WI38 (cell line): ENCODE measurements at regions not wholly inside any gene's neighbourhood (a gene's known extent, or its start where the extent isn't known, plus 50 kb on each side); places are given as distances from the start of the nearest gene placed in this dataset.

Experiments used
- H3K4me3 ChIP-seq: 2 replicates; pipeline ENCODE4 v1.5.1; 2011; ENCODE audit warnings: low read depth, mild to moderate bottlenecking, control low read depth, low read length
- CTCF ChIP-seq: IDR thresholded peaks from 2 replicates; pipeline ENCODE4 v1.5.1; 2012; ENCODE audit warnings: low read depth, mild to moderate bottlenecking, control low read depth, low read length

- TF ChIP-seq CTCF, result no peak
Measured at GRCh38 chr10:91017198-91017597, 96.3 kb upstream of the ANKRD1 start.

GRCh38 chr10:91021901-91022300, 101.0 kb upstream of the ANKRD1 start:
- TF ChIP-seq CTCF, result no peak
- no peak overlapping the region for H3K4me3 ChIP-seq

More at GRCh38 chr10:91017198-91017597, 96.3 kb upstream of the ANKRD1 start:
- H3K4me3 ChIP-seq, result no peak overlapping the region

GRCh38 chr10:91022390-91022789, 101.5 kb upstream of the ANKRD1 start:
- no peak overlapping the region for H3K4me3 ChIP-seq
- no peak for TF ChIP-seq CTCF

GRCh38 chr10:91022924-91023699, 102.2 kb upstream of the ANKRD1 start:
- H3K4me3 ChIP-seq, result no peak overlapping the region
- no peak for TF ChIP-seq CTCF

GRCh38 chr10:91023700-91024398, 103.0 kb upstream of the ANKRD1 start:
- no peak for TF ChIP-seq CTCF
- no peak overlapping the region for H3K4me3 ChIP-seq

GRCh38 chr10:91024541-91024940, 103.7 kb upstream of the ANKRD1 start:
- no peak for TF ChIP-seq CTCF
- no peak overlapping the region for H3K4me3 ChIP-seq

- TF ChIP-seq CTCF, result no peak
- H3K4me3 ChIP-seq, result no peak overlapping the region
Measured at GRCh38 chr10:91032611-91033206, 111.8 kb upstream of the ANKRD1 start.
